GM12872 (cell line): ENCODE measurements at regions not wholly inside any gene's neighbourhood (a gene's known extent, or its start where the extent isn't known, plus 50 kb on each side); places are given as distances from the start of the nearest gene placed in this dataset.

Experiments used
- TF ChIP-seq, protein P1 (sequence below): IDR thresholded peaks from 3 replicates; pipeline ENCODE4 v1.5.1; 2011; ENCODE audit warnings: low read depth, mild to moderate bottlenecking, low read length, moderate library complexity; ENCODE audit not compliant: insufficient read depth

DNA sequence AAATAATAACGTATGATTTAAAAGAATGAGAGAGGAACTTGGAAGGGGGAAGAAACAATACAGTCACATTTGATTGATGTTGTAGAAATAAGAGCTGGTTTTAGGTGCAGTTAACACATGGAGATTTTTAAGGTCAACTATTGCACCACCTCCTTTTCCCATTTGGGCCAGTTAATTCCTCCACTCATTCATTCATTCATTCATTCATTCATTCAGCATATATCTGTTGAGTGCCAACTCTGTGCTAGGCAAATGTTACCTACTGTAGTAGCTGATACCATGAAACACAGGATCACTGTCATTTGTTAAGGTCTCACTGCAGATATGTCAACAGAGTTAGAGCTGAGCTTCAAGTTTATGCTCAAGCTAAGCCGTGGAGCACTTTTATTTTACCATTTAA is 115.7 kb upstream of the ARID2 start:
- TF ChIP-seq, protein P1, sequence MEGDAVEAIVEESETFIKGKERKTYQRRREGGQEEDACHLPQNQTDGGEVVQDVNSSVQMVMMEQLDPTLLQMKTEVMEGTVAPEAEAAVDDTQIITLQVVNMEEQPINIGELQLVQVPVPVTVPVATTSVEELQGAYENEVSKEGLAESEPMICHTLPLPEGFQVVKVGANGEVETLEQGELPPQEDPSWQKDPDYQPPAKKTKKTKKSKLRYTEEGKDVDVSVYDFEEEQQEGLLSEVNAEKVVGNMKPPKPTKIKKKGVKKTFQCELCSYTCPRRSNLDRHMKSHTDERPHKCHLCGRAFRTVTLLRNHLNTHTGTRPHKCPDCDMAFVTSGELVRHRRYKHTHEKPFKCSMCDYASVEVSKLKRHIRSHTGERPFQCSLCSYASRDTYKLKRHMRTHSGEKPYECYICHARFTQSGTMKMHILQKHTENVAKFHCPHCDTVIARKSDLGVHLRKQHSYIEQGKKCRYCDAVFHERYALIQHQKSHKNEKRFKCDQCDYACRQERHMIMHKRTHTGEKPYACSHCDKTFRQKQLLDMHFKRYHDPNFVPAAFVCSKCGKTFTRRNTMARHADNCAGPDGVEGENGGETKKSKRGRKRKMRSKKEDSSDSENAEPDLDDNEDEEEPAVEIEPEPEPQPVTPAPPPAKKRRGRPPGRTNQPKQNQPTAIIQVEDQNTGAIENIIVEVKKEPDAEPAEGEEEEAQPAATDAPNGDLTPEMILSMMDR, result no peak

DNA sequence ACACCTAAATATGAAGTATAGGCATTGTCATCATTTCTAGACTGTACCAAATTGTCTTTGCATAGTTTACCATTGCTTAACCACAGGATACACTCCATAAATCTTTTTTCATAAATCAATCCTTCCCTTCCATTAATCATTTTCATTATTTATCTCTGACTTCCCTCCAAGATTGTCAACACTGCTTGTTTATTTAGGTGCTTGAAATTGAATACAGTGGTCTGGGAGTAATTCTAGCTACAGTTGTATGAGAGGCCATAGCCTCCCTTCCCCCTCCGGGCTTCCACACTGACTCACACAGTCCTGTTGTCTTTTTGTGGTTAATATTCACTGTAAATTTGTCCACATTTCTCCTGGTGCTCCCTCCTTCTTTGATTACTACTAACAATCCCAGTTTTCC is 114.2 kb upstream of the ARID2 start:
- TF ChIP-seq, protein P1, result no peak

GRCh38 chr12:45619736-45620135 is 109.8 kb upstream of the ARID2 start:
- TF ChIP-seq, protein P1, result no peak

DNA sequence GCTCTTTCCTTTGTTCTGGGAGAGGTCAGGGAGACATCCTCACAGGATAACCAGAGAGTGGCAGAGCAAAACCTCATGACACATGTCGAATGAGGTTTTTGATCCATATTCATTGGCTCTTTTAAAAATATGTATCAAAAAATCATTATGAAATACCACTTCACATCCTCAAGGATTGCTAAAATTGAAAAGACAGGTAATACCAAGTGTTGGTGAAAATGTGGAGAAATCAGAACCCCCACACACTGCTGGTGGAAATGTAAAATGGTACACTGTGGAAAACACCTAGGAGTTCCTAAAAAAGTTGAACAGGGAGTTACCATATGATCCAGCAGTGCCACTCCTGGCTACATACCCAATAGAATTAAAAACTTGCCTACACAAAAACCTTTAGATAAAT is 107.8 kb upstream of the ARID2 start:
- TF ChIP-seq, protein P1, result no peak

DNA sequence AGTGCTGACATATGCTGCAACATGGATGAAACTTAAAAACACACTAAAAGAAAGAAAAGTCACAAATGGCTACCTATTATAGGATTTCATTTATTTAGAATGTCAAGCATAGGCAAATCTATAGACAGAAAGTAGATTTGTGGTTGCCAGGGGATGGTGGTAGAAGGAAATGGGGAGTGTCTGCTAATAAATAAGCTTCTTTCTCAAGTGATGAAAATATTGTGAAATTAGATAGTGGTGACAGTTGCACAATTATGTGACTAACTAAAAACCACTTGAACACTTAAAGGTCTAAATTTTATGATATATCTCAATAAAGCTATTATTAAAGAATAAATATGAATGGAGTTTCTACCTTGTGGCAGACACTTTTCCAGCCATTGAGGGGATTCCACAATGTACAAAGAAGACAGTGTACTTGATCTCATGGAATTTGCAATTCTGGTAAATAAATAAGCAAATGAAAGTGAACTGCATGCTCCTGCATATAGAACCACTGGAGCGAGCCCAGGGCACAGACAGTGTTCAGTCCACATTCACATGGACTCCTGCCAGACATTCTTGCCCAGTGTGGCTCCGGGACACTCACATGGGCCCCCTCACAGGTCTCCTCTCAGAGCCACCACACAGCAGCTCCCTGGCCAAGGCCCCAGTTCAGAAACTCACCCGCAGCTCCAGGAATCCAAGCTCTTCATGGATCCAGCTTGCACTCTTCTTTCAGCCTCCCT is 107.1 kb upstream of the ARID2 start:
- TF ChIP-seq, protein P1, result no peak

DNA sequence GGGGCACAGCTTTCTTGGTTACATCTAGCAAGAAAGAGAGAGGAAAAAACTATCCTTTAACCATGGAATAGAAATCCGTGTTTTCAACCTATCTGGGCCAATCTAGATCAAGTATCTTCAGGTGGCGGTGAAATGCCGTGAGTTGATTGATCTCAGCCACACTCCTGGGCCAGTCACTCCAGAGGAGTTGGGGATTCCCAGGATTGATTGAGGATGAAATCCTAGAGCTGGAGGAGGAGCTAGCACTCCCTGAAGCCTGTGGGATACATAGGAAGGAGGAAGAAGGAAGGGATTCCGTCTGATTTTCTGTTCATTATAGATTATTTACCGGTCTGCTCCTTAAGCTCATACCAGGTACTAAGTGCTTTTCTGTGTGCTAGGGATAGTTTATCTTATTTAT is 106.3 kb upstream of the ARID2 start:
- TF ChIP-seq, protein P1, result no peak

GRCh38 chr12:45623940-45624339 is 105.6 kb upstream of the ARID2 start:
- TF ChIP-seq, protein P1, result no peak
